HG03097 (cell line): ENCODE measurements at regions not wholly inside any gene's neighbourhood (a gene's known extent, or its start where the extent isn't known, plus 50 kb on each side); places are given as distances from the start of the nearest gene placed in this dataset.
A peak's percentile ranks its signal among the peaks of the same experiment; 100 is the strongest.

Source experiments
- ATAC-seq: cut with Tn5 transposase; IDR thresholded peaks from one replicate; pipeline ENCODE4 v1.9.1; 2021; ENCODE audit not compliant: unreplicated experiment, low FRiP score

DNA sequence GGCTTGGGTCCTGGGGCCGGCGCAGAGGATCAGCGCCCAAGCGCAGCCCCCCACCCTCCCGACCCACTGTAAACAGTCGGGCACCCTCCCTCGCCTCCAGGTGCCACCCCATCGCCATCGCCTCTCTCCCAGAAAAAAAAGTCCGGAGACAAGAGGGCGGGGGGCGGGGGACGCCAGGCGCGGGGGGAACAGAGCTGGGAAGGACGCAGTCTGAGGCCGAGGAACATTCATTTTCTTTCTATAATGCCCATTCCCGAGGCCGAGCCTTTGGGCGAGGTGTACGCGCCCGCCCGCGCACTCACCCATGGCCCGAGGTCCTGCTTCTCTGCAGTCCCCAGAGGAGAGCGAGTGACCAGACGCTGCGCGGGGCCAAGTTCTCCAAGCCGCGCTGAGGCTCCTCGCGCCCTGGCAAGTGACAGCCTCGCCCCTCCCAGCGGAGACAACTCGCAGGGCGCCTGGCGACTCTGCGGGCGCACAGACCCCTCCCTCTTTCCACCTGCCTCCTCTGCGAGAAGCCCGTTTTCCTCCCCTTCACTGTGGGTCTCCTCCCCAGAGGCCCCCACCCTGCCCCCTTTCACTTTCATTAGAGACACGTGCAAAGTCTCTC is 63.5 kb upstream of the WDR17 start:
- ATAC-seq = peak; percentile 82

DNA sequence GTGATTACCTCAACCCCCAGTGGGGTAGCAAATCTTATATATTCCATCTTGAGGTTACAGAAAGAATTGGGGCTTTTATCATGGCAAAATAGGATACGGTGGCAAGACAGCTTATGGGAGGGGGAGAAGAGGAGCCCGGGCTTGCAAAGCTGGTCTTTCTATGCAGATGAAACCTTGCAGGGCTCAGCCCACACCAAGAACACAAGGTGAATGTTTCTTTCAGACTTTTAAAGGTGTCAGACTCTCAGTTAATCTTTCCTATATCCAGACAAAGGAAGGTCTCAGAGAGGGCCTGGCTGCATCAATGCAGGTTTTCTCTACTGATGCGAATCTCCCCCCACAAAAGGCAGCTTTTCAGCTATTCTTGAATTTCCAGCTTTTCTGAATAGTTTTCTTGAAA is 59.9 kb upstream of the WDR17 start:
- ATAC-seq = no peak

GRCh38 chr4:176009254-176009653 is 56.4 kb upstream of the WDR17 start:
- no peak for ATAC-seq

- no peak for ATAC-seq
Observed at GRCh38 chr4:176011529-176011928, 54.1 kb upstream of the WDR17 start.

- peak; percentile 94 for ATAC-seq
Observed at GRCh38 chr4:176013476-176014247, 52.0 kb upstream of the WDR17 start.

DNA sequence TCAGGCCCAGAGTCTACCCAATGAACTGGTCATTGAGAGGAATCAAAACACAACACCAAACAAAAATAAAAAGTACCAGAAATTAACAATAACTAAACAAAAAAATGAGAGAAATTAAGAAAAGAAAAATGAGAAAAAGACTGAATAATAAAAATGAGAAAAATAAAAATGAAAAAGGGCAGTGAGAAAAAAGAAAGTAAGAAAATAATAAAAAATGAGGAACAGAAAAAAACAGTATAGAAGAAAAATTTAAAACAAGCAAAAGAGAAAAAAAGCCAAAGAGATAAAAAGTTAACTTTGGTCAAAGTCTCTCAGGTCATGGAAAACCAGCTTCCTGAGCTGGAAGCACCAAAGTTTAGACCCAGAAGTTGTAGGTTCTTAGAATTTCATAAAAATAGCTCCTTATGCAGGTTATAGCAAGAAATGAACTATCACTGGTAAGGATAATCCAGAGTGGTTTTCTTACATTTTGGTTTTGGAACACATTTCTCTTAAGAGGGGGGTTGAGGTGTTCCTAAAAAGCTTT is 51.0 kb upstream of the WDR17 start:
- ATAC-seq = no peak
